Fibroblast of lung (primary cell): ENCODE measurements at regions not wholly inside any gene's neighbourhood (a gene's known extent, or its start where the extent isn't known, plus 50 kb on each side); places are given as distances from the start of the nearest gene placed in this dataset.

ENCODE experiments used
- DNase-seq, 2 donors: peaks; one replicate each; pipeline versions ENCODE4 v3.0.0 to v3.0.0-alpha.2; 2010; ENCODE audit warnings: low read depth in 2 of 2
- H2AFZ ChIP-seq: 2 replicates; pipeline ENCODE4 v1.5.1; 2012; ENCODE audit warnings: low read length, control low read depth, inconsistent platforms
- H3K27ac ChIP-seq: 2 replicates; pipeline ENCODE4 v1.5.1; 2011; ENCODE audit warnings: low read length, control low read depth; ENCODE audit not compliant: insufficient read depth
- H3K27me3 ChIP-seq: 2 replicates; pipeline ENCODE4 v1.5.1; 2011; ENCODE audit warnings: mild to moderate bottlenecking, low read length; ENCODE audit not compliant: control insufficient read depth, insufficient read depth
- H3K36me3 ChIP-seq: 2 replicates; pipeline ENCODE4 v1.5.1; 2011; ENCODE audit warnings: low read length; ENCODE audit not compliant: control insufficient read depth, insufficient read depth
- H3K4me1 ChIP-seq: 2 replicates; pipeline ENCODE4 v1.5.1; 2011; ENCODE audit warnings: low read length; ENCODE audit not compliant: control insufficient read depth, insufficient read depth; ENCODE audit errors: extremely low read depth
- H3K4me2 ChIP-seq: 2 replicates; pipeline ENCODE4 v1.5.1; 2011; ENCODE audit warnings: low read length, control low read depth; ENCODE audit not compliant: insufficient read depth; ENCODE audit errors: extremely low read depth
- H3K4me3 ChIP-seq, 4 experiments: fragments of 200-600 bp in 1 of 4; sonication (generic) in 1 of 4; replicated peaks in 1 of 4; 2 replicates each; pipeline ENCODE4 v1.5.1; 2011 to 2016; ENCODE audit warnings: low read length in 4 of 4, low read depth in 3 of 4, mild to moderate bottlenecking in 3 of 4, control low read depth in 2 of 4, inconsistent platforms in 1 of 4, mixed read lengths in 1 of 4; ENCODE audit not compliant: insufficient read depth in 1 of 4; ENCODE audit errors: control extremely low read depth in 1 of 4
- H3K79me2 ChIP-seq: 2 replicates; pipeline ENCODE4 v1.5.1; 2012; ENCODE audit warnings: mild to moderate bottlenecking, low read length, inconsistent platforms; ENCODE audit not compliant: control insufficient read depth, insufficient read depth
- H3K9ac ChIP-seq: 2 replicates; pipeline ENCODE4 v1.5.1; 2011; ENCODE audit warnings: mild to moderate bottlenecking, low read length, control low read depth; ENCODE audit not compliant: insufficient read depth
- H3K9me3 ChIP-seq: 2 replicates; pipeline ENCODE4 v1.5.1; 2012; ENCODE audit warnings: low read depth, low read length; ENCODE audit not compliant: control insufficient read depth, insufficient read depth
- H4K20me1 ChIP-seq: 2 replicates; pipeline ENCODE4 v1.5.1; 2011; ENCODE audit warnings: low read length; ENCODE audit not compliant: control insufficient read depth, insufficient read depth; ENCODE audit errors: extremely low read depth
- CTCF ChIP-seq, 2 donors: IDR thresholded peaks in 1 of 2; conservative IDR thresholded peaks in 1 of 2; 1 replicate in 1 of 2; 2 replicates in 1 of 2; pipeline ENCODE4 v1.5.1; 2011 to 2012; ENCODE audit warnings: low read length in 2 of 2, control low read depth in 1 of 2, inconsistent platforms in 1 of 2, low read depth in 1 of 2, mild to moderate bottlenecking in 1 of 2
- EZH2 ChIP-seq: IDR thresholded peaks from 2 replicates; pipeline ENCODE4 v1.5.1; 2012; ENCODE audit warnings: low read length, control low read depth, mild to moderate bottlenecking; ENCODE audit errors: missing control alignments

- no peak overlapping the region for H3K4me3 ChIP-seq
- no peak overlapping the region for H3K4me2 ChIP-seq
- no peaks in the 10 kb centered on the region for H3K36me3 ChIP-seq
- no peak overlapping the region for H3K27ac ChIP-seq
- H3K27me3 ChIP-seq: no peaks in the 10 kb centered on the region
- no peak for TF ChIP-seq CTCF (conservative IDR thresholded peaks at IDR 0.05 in 1 of 2, IDR thresholded peaks at IDR 0.05 in 1 of 2; ENCODE audit: low read depth in 1 of 2, low read length in 2 of 2)
- no peak for TF ChIP-seq EZH2
- no peak overlapping the region for H3K9ac ChIP-seq
- H3K79me2 ChIP-seq: no peaks in the 10 kb centered on the region
- no peaks in the 10 kb centered on the region for H4K20me1 ChIP-seq
- no peaks in the 10 kb centered on the region for H3K4me1 ChIP-seq
- no peak for DNase-seq
- H3K9me3 ChIP-seq: no peaks in the 10 kb centered on the region
- no peak overlapping the region for H2AFZ ChIP-seq
Measured at GRCh38 chr1:209183195-209183594, 400.3 kb upstream of the CAMK1G start.

GRCh38 chr1:209187589-209187988 lies 395.9 kb upstream of the CAMK1G start:
- no peaks in the 10 kb centered on the region for H3K9me3 ChIP-seq
- H3K9ac ChIP-seq: no peak overlapping the region
- no peak for TF ChIP-seq EZH2
- no peak for TF ChIP-seq CTCF (conservative IDR thresholded peaks at IDR 0.05 in 1 of 2, IDR thresholded peaks at IDR 0.05 in 1 of 2; ENCODE audit: low read depth in 1 of 2, low read length in 2 of 2)
- H3K27me3 ChIP-seq: no peaks in the 10 kb centered on the region
- no peaks in the 10 kb centered on the region for H3K79me2 ChIP-seq
- H4K20me1 ChIP-seq: no peaks in the 10 kb centered on the region
- H2AFZ ChIP-seq: no peak overlapping the region
- no peak overlapping the region for H3K4me2 ChIP-seq
- H3K4me3 ChIP-seq: no peak overlapping the region
- no peaks in the 10 kb centered on the region for H3K4me1 ChIP-seq
- no peak overlapping the region for H3K27ac ChIP-seq
- no peak for DNase-seq
- no peaks in the 10 kb centered on the region for H3K36me3 ChIP-seq

GRCh38 chr1:209190591-209191261 lies 392.8 kb upstream of the CAMK1G start:
- peak; percentile 41 to 48 for DNase-seq
- Histone ChIP-seq H3K4me2 (no peak overlapping the region), H3K9me3 (no peaks in the 10 kb centered on the region), H3K9ac (no peak overlapping the region), H2AFZ (no peak overlapping the region), H3K27me3 (no peaks in the 10 kb centered on the region), H3K4me3 (no peak overlapping the region), H3K79me2 (no peaks in the 10 kb centered on the region), H3K4me1 (no peaks in the 10 kb centered on the region), H3K36me3 (no peaks in the 10 kb centered on the region), H3K27ac (no peak overlapping the region), H4K20me1 (no peaks in the 10 kb centered on the region)
- peak; percentile 58 to 82 for TF ChIP-seq CTCF (conservative IDR thresholded peaks at IDR 0.05 in 1 of 2, IDR thresholded peaks at IDR 0.05 in 1 of 2; ENCODE audit: low read depth in 1 of 2, low read length in 2 of 2)
- no peak for TF ChIP-seq EZH2
